GM23338 (cell line): ENCODE measurements at regions not wholly inside any gene's neighbourhood (a gene's known extent, or its start where the extent isn't known, plus 50 kb on each side); places are given as distances from the start of the nearest gene placed in this dataset.

Source experiments
- ATAC-seq: fragments of 200-7000 bp; cut with Tn5 transposase; 3 replicates; pipeline ENCODE4 v1.9.1; 2020
- DNase-seq: peaks from one replicate; pipeline ENCODE4 v3.0.0-alpha.2; 2015; ENCODE audit warnings: low spot score
- H2AFZ ChIP-seq: fragments of 200-600 bp; sonication (generic); 2 replicates; pipeline ENCODE4 v1.8.0; 2016; ENCODE audit warnings: antibody characterized with exemption, mild to moderate bottlenecking, moderate library complexity
- H3F3A ChIP-seq: fragments of 200-600 bp; sonication (generic); replicated peaks from 2 replicates; pipeline ENCODE4 v1.8.0; 2017; ENCODE audit warnings: antibody characterized with exemption, mixed run types, low read depth
- H3K27ac ChIP-seq: fragments of 200-600 bp; sonication (generic); 2 replicates; pipeline ENCODE4 v1.6.1; 2016; ENCODE audit warnings: low read depth
- H3K27me3 ChIP-seq: fragments of 200-600 bp; sonication (generic); 2 replicates; pipeline ENCODE4 v1.8.0; 2016; ENCODE audit warnings: mild to moderate bottlenecking, mixed run types, moderate library complexity; ENCODE audit not compliant: insufficient read depth
- H3K36me3 ChIP-seq: fragments of 200-600 bp; sonication (generic); 2 replicates; pipeline ENCODE4 v1.8.0; 2016; ENCODE audit warnings: mild to moderate bottlenecking; ENCODE audit not compliant: insufficient read depth
- H3K4me1 ChIP-seq: fragments of 200-600 bp; sonication (generic); 2 replicates; pipeline ENCODE4 v1.8.0; 2016; ENCODE audit warnings: mild to moderate bottlenecking, moderate library complexity; ENCODE audit not compliant: insufficient read depth
- H3K4me2 ChIP-seq: fragments of 200-600 bp; sonication (generic); 2 replicates; pipeline ENCODE4 v1.7.1; 2017; ENCODE audit warnings: mixed run types
- H3K4me3 ChIP-seq: fragments of 200-600 bp; sonication (generic); 2 replicates; pipeline ENCODE4 v1.6.1; 2016; ENCODE audit warnings: mixed run types
- H3K79me2 ChIP-seq: fragments of 200-600 bp; sonication (generic); replicated peaks from 2 replicates; pipeline ENCODE4 v1.8.0; 2017; ENCODE audit warnings: mild to moderate bottlenecking; ENCODE audit not compliant: insufficient read depth
- H3K9me2 ChIP-seq: fragments of 200-600 bp; sonication (generic); 2 replicates; pipeline ENCODE4 v1.8.0; 2017; ENCODE audit not compliant: insufficient read depth
- H4K20me1 ChIP-seq: fragments of 200-600 bp; sonication (generic); replicated peaks from 2 replicates; pipeline ENCODE4 v1.8.0; 2017; ENCODE audit warnings: mild to moderate bottlenecking; ENCODE audit not compliant: insufficient read depth
- H3K27ac Mint-ChIP-seq: 2 replicates; pipeline ENCODE4 v1.8.0; 2020; ENCODE audit warnings: inconsistent platforms, mild to moderate bottlenecking, moderate library complexity, mixed read lengths
- H3K27me3 Mint-ChIP-seq: 3 replicates; pipeline ENCODE4 v1.8.0; 2022; ENCODE audit warnings: low read depth, mild to moderate bottlenecking, moderate library complexity, mixed read lengths, inconsistent platforms; ENCODE audit not compliant: insufficient read depth, poor library complexity
- H3K36me3 Mint-ChIP-seq: 3 replicates; pipeline ENCODE4 v1.8.0; 2021; ENCODE audit warnings: low read depth, mild to moderate bottlenecking, inconsistent platforms, moderate library complexity, mixed read lengths
- H3K4me1 Mint-ChIP-seq: 3 replicates; pipeline ENCODE4 v1.8.0; 2020; ENCODE audit warnings: mild to moderate bottlenecking, inconsistent platforms, mixed read lengths
- H3K4me3 Mint-ChIP-seq: 3 replicates; pipeline ENCODE4 v1.8.0; 2021; ENCODE audit warnings: moderate library complexity, mild to moderate bottlenecking, inconsistent platforms, mixed read lengths
- H3K9me3 Mint-ChIP-seq: 3 replicates; pipeline ENCODE4 v1.8.0; 2020; ENCODE audit warnings: moderate library complexity, mild to moderate bottlenecking, inconsistent platforms, mixed read lengths
- CREB1 ChIP-seq: fragments of 250-450 bp; sonication (Bioruptor Pico); IDR thresholded peaks from 2 replicates; pipeline ENCODE4 v1.5.0; 2020; ENCODE audit warnings: low read depth, mild to moderate bottlenecking, moderate library complexity
- CTCF ChIP-seq, 2 experiments: fragments of 200-600 bp in 1 of 2; sonication (generic) in 1 of 2; conservative IDR thresholded peaks; 2 replicates each; pipeline versions ENCODE4 v1.5.1 to v1.6.1; 2016 to 2017; ENCODE audit warnings: antibody characterized with exemption in 2 of 2, low read depth in 2 of 2, mild to moderate bottlenecking in 2 of 2, moderate library complexity in 1 of 2
- EZH2phosphoT487 ChIP-seq: fragments of 200-600 bp; sonication (generic); IDR thresholded peaks from one replicate; pipeline ENCODE4 v1.8.1; 2018; ENCODE audit warnings: antibody characterized with exemption; ENCODE audit not compliant: unreplicated experiment
- NANOG ChIP-seq: IDR thresholded peaks from 2 replicates; pipeline ENCODE4 v1.6.1; 2016; ENCODE audit warnings: antibody characterized with exemption, borderline replicate concordance
- REST ChIP-seq: IDR thresholded peaks from one replicate; pipeline ENCODE4 v1.6.1; 2018; ENCODE audit warnings: antibody characterized with exemption; ENCODE audit not compliant: unreplicated experiment
- STAT1 ChIP-seq: IDR thresholded peaks from one replicate; pipeline ENCODE4 v1.6.1; 2016; ENCODE audit warnings: antibody characterized with exemption; ENCODE audit not compliant: unreplicated experiment
- ZNF114 ChIP-seq: fragments of 250-450 bp; sonication (Bioruptor Pico); IDR thresholded peaks from 2 replicates; pipeline ENCODE4 v1.5.0; 2020; ENCODE audit warnings: mild to moderate bottlenecking, moderate library complexity
- ZNF331 ChIP-seq: fragments of 250-450 bp; sonication (Bioruptor Pico); IDR thresholded peaks from 2 replicates; pipeline ENCODE4 v1.5.0; 2020; ENCODE audit warnings: low read depth, mild to moderate bottlenecking, moderate library complexity
- ZNF462 ChIP-seq: fragments of 250-450 bp; sonication (Bioruptor Pico); IDR thresholded peaks from 2 replicates; pipeline ENCODE4 v1.5.0; 2020; ENCODE audit warnings: mild to moderate bottlenecking, moderate library complexity

- Mint-ChIP-seq H3K4me3 (no peak overlapping the region), H3K27me3 (peaks cover 2% of the 10 kb centered on the region), H3K27ac (no peak overlapping the region), H3K9me3 (no peaks in the 10 kb centered on the region), H3K4me1 (peaks cover 57% of the 10 kb centered on the region), H3K36me3 (no peaks in the 10 kb centered on the region)
- Histone ChIP-seq H3K27ac (no peak overlapping the region), H2AFZ (no peak overlapping the region), H3K27me3 (no peaks in the 10 kb centered on the region), H3K9me2 (no peaks in the 10 kb centered on the region), H3K4me1 (peaks cover 50% of the 10 kb centered on the region), H3F3A (no peaks in the 10 kb centered on the region), H3K4me3 (no peak overlapping the region), H4K20me1 (no peaks in the 10 kb centered on the region), H3K4me2 (no peak overlapping the region), H3K79me2 (no peaks in the 10 kb centered on the region), H3K36me3 (no peaks in the 10 kb centered on the region)
- ATAC-seq (no peak), DNase-seq (no peak)
- TF ChIP-seq REST (no peak), CTCF (conservative IDR thresholded peaks at IDR 0.05; ENCODE audit: low read depth in 2 of 2) (no peak), ZNF114 (CRISPR knock-in tag) (no peak), ZNF331 (CRISPR knock-in tag) (no peak), CREB1 (CRISPR knock-in tag) (no peak), NANOG (no peak), STAT1 (no peak), EZH2phosphoT487 (no peak)
These were observed 1703.9 kb upstream of the TENM3 start for GRCh38 chr4:180539284-180539683.

GRCh38 chr4:180541678-180542077, 1701.5 kb upstream of the TENM3 start:
- peak overlapping the region; percentile 15 for H3K4me3 ChIP-seq
- TF ChIP-seq NANOG = peak; percentile 58
- TF ChIP-seq ZNF114 (CRISPR knock-in tag) = no peak
- 0 out of 2 replicates have a peak, but pooled peaks have one; percentile 19 for TF ChIP-seq ZNF462 (CRISPR knock-in tag)
- ATAC-seq (peak; percentile 81), DNase-seq (peak; percentile 36)
- H2AFZ ChIP-seq = no peak overlapping the region
- H3F3A ChIP-seq = no peaks in the 10 kb centered on the region
- no peaks in the 10 kb centered on the region for H4K20me1 ChIP-seq
- peaks cover 2% of the 10 kb centered on the region for H3K27me3 Mint-ChIP-seq
- H3K27me3 ChIP-seq = no peaks in the 10 kb centered on the region
- H3K27ac Mint-ChIP-seq = peak overlapping the region; percentile 92
- peaks cover 53% of the 10 kb centered on the region for H3K4me1 Mint-ChIP-seq
- H3K79me2 ChIP-seq = no peaks in the 10 kb centered on the region
- H3K9me3 Mint-ChIP-seq = no peaks in the 10 kb centered on the region
- H3K9me2 ChIP-seq = no peaks in the 10 kb centered on the region
- peak overlapping the region; percentile 52 for H3K4me3 Mint-ChIP-seq
- no peaks in the 10 kb centered on the region for H3K36me3 Mint-ChIP-seq
- no peaks in the 10 kb centered on the region for H3K36me3 ChIP-seq
- peak overlapping the region; percentile 52 for H3K27ac ChIP-seq
- peak overlapping the region; percentile 43 for H3K4me2 ChIP-seq
- peaks cover 50% of the 10 kb centered on the region for H3K4me1 ChIP-seq
